Psoas muscle (tissue), 7 donors: ENCODE measurements at regions not wholly inside any gene's neighbourhood (a gene's known extent, or its start where the extent isn't known, plus 50 kb on each side); places are given as distances from the start of the nearest gene placed in this dataset.

Experiments used
- ATAC-seq, 4 donors: fragments of 200-7000 bp; cut with Tn5 transposase; one replicate each; pipeline ENCODE4 v1.9.1; 2020; ENCODE audit warnings: moderate library complexity in 3 of 4, mild to moderate bottlenecking in 2 of 4
- DNase-seq, 2 donors: peaks; one replicate each; pipeline ENCODE4 v3.0.0-alpha.2; 2020
- H3K27ac ChIP-seq: fragments of 200-600 bp; one replicate; pipeline ENCODE4 v1.8.0; 2022
- H3K27me3 ChIP-seq, 3 donors: fragments of 200-600 bp in 1 of 3; one replicate each; pipeline versions ENCODE4 v1.6.1 to v1.8.0; 2013 to 2022; ENCODE audit warnings: low read length in 2 of 3, mild to moderate bottlenecking in 2 of 3, moderate library complexity in 1 of 3; ENCODE audit not compliant: insufficient read depth in 3 of 3
- H3K36me3 ChIP-seq, 2 donors: fragments of 200-600 bp in 1 of 2; one replicate each; pipeline versions ENCODE4 v1.6.1 to v1.8.0; 2013 to 2022; ENCODE audit warnings: low read depth in 1 of 2, mild to moderate bottlenecking in 1 of 2, moderate library complexity in 1 of 2; ENCODE audit not compliant: insufficient read depth in 1 of 2
- H3K4me1 ChIP-seq: fragments of 200-600 bp; one replicate; pipeline ENCODE4 v1.8.0; 2022
- H3K4me3 ChIP-seq: fragments of 200-600 bp; one replicate; pipeline ENCODE4 v1.8.0; 2022; ENCODE audit warnings: mild to moderate bottlenecking
- H3K9me3 ChIP-seq: fragments of 200-600 bp; one replicate; pipeline ENCODE4 v1.8.0; 2022
- CTCF ChIP-seq: fragments of 200-600 bp; IDR thresholded peaks from one replicate; pipeline ENCODE4 v1.8.0; 2022; ENCODE audit warnings: antibody characterized with exemption
- WGBS, 3 donors: extraction: QIAGEN DNeasy Blood & Tissue Kit; methylation state at CpG; one replicate each; pipeline versions ENCODE4 v1.1.6 to v1.1.7; 2013; 5-methylcytosine and 5-hydroxymethylcytosine counted together
- intact Hi-C, 2 donors: fragments of 100-400 bp; cut with DNase I; formaldehyde crosslinking; loops; one replicate each; pipeline versions ENCODE4 v1.11.0 to v1.14.2; 2022
- donor health status: healthy with polysubstance abuse.
- donor health status: DM: no; HTN: no; CAD: no; lungs with moderate emphysema.
- donor health status: Bipolar disorder and iron deficiency.
- donor health status: healthy.
- donor health status: DM: yes; HTN: yes; CAD: no.
- donor health status: DM: no; HTN: no; CAD: no.
- donor health status: DM: yes; HTN: yes; CAD: no.

GRCh38 chr10:3354174-3354900, 181.8 kb upstream of the PITRM1 start:
- Histone ChIP-seq H3K4me3 (no peak overlapping the region), H3K36me3 (no peaks in the 10 kb centered on the region), H3K9me3 (no peaks in the 10 kb centered on the region), H3K27me3 (peaks cover 0 to 2% (median 0%) of the 10 kb centered on the region in 3 donors), H3K27ac (no peak overlapping the region), H3K4me1 (peaks cover 9% of the 10 kb centered on the region)
- ATAC-seq (no peak), DNase-seq (no peak)
- no peak for TF ChIP-seq CTCF
- WGBS, 3 donors, result 93 to 98% (median 93%) methylated on average over 3 of the region's 3 CpGs
- intact Hi-C loops, result no loop called here

DNA sequence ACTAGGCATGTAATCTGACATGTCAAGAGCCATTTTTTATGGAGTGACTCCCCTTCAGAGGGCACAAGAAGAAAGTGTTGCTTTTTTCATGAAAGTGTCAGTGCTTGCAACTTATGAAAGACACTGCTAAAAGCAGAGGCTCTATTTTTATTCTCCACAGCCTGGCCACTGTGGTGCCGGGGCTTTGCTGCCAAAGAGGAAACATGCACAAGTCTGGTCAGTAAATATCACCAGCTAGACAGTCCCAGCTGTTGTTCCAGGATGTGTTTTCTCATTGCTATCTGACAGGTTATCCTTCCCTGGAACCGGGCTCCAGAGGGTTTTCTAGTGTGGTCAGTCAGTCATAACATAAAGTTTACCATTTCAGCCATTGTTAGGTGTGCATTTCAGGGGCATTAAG, 180.7 kb upstream of the PITRM1 start:
- ATAC-seq (peak in 2 of 4 donors; percentile 42 to 69), DNase-seq (no peak)
- intact Hi-C loops, result no loop called here
- TF ChIP-seq CTCF, result no peak
- Histone ChIP-seq H3K4me3 (no peak overlapping the region), H3K9me3 (no peaks in the 10 kb centered on the region), H3K27ac (no peak overlapping the region), H3K36me3 (no peaks in the 10 kb centered on the region), H3K4me1 (peaks cover 9% of the 10 kb centered on the region), H3K27me3 (peaks cover 0 to 2% (median 0%) of the 10 kb centered on the region in 3 donors)
- 6 to 15% (median 10%) methylated on average over 2 of the region's 2 CpGs for WGBS, 3 donors

DNA sequence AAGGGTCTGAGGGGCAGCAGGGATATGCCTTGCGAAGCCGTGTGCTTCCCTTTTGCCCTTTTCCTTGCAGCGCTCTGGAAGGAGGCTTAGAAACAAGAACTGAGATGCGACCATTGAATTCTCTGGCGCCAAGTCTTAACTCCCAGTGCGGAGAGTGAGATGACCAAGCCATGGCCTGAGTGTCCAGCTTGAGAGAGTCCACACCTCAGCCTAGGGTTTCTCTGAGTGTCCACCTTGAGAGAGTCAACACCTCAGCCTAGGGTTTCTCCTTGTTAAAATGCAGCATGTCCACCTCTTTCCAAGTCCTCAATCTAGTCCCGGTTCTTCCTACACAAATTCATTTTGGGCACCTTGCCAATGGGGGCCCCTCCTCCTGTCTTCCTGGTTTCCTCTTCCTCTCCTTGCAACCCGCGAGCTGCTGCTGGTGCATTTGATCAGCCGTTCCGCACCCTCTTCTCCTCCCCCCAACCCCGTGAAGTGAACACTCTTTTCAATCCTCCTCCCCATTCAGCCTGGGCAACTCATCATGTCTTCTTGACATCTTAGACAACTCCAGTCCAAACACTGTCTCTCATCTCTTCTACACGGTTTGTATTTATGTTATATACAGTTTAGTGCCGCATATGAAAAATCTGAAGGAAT, 178.2 kb upstream of the PITRM1 start:
- ATAC-seq (no peak), DNase-seq (no peak)
- Histone ChIP-seq H3K4me1 (peaks cover 9% of the 10 kb centered on the region), H3K4me3 (no peak overlapping the region), H3K27ac (no peak overlapping the region), H3K36me3 (no peaks in the 10 kb centered on the region), H3K27me3 (peaks cover 0 to 2% (median 0%) of the 10 kb centered on the region in 3 donors), H3K9me3 (no peaks in the 10 kb centered on the region)
- no peak for TF ChIP-seq CTCF
- 78 to 82% (median 80%) methylated on average over 14 of the region's 14 CpGs for WGBS, 3 donors
- intact Hi-C loops, result no loop called here

- no peak for ATAC-seq
- intact Hi-C loops, result no loop called here
- 94 to 97% (median 95%) methylated on average over 11 of the region's 11 CpGs for WGBS, 3 donors
These were observed 177.6 kb upstream of the PITRM1 start for GRCh38 chr10:3350205-3350604.

More at GRCh38 chr10:3350205-3350604, 177.6 kb upstream of the PITRM1 start:
- Histone ChIP-seq H3K27me3 (peaks cover 0 to 2% (median 0%) of the 10 kb centered on the region in 3 donors), H3K9me3 (no peaks in the 10 kb centered on the region), H3K27ac (no peak overlapping the region), H3K4me3 (no peak overlapping the region), H3K36me3 (no peaks in the 10 kb centered on the region), H3K4me1 (peaks cover 9% of the 10 kb centered on the region)
- no peak for TF ChIP-seq CTCF
- no peak for DNase-seq
